ENCODE measurements at regions not wholly inside any gene's neighbourhood (a gene's known extent, or its start where the extent isn't known, plus 50 kb on each side); places are given as distances from the start of the nearest gene placed in this dataset.

DNA sequence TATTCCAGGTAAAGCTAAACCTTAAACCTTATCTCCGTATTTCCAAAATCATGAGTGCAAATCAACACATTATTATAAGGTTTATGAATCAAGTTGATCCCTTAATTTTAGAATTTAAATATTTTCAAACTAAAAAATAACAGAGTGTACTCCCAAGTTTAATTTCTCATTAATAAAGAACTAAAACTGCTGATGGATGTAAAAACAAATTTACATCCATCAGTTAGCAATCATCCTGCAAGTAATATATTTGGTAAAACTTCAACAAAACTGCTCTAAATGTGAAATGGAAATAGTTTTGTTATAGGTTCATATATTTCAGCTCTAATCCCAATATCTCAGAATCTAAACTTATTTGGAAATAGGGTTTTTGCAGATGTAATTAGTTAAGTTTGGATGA lies 71.3 kb upstream of the ZNF804B start:
- H3K4me3 ChIP-seq = no peak overlapping the region
- H3K27me3 ChIP-seq (replicated peaks; ENCODE audit: insufficient read depth) = no peaks in the 10 kb centered on the region
- no peaks in the 10 kb centered on the region for H3K9me3 ChIP-seq
- TF ChIP-seq, protein P1, sequence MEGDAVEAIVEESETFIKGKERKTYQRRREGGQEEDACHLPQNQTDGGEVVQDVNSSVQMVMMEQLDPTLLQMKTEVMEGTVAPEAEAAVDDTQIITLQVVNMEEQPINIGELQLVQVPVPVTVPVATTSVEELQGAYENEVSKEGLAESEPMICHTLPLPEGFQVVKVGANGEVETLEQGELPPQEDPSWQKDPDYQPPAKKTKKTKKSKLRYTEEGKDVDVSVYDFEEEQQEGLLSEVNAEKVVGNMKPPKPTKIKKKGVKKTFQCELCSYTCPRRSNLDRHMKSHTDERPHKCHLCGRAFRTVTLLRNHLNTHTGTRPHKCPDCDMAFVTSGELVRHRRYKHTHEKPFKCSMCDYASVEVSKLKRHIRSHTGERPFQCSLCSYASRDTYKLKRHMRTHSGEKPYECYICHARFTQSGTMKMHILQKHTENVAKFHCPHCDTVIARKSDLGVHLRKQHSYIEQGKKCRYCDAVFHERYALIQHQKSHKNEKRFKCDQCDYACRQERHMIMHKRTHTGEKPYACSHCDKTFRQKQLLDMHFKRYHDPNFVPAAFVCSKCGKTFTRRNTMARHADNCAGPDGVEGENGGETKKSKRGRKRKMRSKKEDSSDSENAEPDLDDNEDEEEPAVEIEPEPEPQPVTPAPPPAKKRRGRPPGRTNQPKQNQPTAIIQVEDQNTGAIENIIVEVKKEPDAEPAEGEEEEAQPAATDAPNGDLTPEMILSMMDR (IDR thresholded peaks at IDR 0.05) = no peak
- H3K4me1 ChIP-seq (ENCODE audit: control insufficient read depth in 1 of 2, low read depth in 2 of 2) = no peaks in the 10 kb centered on the region
- DNase-seq (ENCODE audit: low spot score) = no peak
- H3K27ac ChIP-seq = no peak overlapping the region
- H3K36me3 ChIP-seq = no peaks in the 10 kb centered on the region
- no peak for ATAC-seq (ENCODE audit: insufficient number of reproducible peaks, low FRiP score, low read depth)

DNA sequence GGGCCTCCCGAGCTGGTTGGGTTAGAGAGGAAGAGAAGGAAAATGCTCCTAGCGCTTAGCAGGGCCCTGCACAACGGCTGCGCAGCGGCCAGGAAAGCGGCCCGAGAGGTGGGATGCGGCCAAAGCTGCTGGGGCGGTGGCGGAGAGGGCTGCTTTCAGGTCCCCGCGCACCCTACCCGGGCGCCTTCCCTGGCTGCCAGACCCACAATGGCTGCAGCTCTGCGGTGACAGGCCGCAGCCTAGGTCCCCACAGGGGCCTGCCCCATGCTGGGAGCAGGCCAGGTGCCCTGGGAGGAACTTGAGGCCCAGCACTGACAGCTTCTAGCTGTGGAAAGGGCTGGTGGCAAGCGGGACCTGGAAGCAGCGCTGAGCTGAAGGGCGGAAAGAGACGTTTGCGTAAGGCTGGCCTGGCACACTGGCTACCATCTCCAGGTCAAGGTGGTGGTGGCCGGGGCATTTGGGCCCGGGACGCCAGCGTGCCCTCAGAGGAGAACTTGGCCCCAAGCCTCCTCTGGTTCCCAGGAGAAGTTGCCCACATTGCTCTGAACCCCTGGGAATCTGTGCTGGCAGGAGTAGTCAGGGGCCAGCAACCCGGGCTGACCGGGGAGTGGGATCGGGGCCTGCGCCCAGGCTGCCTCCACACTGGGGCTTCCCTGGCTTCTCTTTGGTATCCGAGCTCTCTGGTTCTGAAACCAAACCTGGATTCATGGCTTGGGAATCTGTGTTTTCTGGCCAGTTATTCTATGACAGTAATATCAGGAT lies 72.9 kb upstream of the ZNF804B start:
- TF ChIP-seq, protein P1 (IDR thresholded peaks at IDR 0.05) = no peak
- Histone ChIP-seq H3K4me3 (no peak overlapping the region), H3K27me3 (replicated peaks; ENCODE audit: insufficient read depth) (no peaks in the 10 kb centered on the region), H3K36me3 (no peaks in the 10 kb centered on the region), H3K9me3 (no peaks in the 10 kb centered on the region), H3K27ac (no peak overlapping the region), H3K4me1 (ENCODE audit: control insufficient read depth in 1 of 2, low read depth in 2 of 2) (no peaks in the 10 kb centered on the region)
- DNase-seq (ENCODE audit: low spot score) = no peak
- no peak for ATAC-seq (ENCODE audit: insufficient number of reproducible peaks, low FRiP score, low read depth)

DNA sequence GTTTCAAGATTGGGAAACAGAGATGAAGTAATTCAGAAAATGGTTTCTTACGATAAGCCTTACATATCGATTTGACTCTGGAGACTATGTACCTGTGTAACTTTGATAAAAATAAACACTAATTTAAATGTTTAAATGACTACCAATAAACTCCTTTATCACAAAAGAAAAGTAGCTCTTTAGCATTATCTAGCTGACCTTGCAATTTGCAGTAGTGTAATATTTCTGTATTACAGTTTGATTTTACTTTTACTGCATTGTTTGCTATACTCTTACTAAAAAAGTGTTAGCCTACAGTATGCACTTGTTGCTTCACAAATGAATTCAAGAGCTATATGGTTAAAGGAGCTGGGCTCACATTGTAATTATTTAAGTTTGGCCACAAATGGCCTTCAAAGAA lies 77.8 kb upstream of the ZNF804B start:
- TF ChIP-seq, protein P1 (IDR thresholded peaks at IDR 0.05) = no peak
- DNase-seq (ENCODE audit: low spot score) (no peak), ATAC-seq (ENCODE audit: insufficient number of reproducible peaks, low FRiP score, low read depth) (no peak)
- Histone ChIP-seq H3K27me3 (replicated peaks; ENCODE audit: insufficient read depth) (no peaks in the 10 kb centered on the region), H3K36me3 (no peaks in the 10 kb centered on the region), H3K27ac (no peak overlapping the region), H3K4me3 (no peak overlapping the region), H3K4me1 (ENCODE audit: control insufficient read depth in 1 of 2, low read depth in 2 of 2) (no peaks in the 10 kb centered on the region), H3K9me3 (no peaks in the 10 kb centered on the region)

DNA sequence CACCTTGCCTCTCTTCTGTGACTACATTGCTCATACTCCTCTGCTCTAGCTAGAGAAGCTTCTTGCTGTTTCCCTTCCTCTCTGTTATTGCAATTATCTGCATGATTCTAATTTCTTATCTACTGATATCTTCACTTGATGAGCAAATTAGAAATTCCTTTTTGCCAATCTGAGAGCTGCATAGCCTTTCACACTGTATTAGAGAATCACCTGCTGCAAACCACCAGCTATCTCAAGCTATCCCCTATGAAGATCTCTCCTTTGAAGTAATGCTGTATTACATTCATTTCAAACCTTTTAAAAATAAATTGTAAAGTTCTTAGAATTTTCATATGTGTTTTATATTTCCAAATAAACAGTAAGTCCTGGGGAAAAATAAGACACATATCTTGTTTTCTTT lies 89.0 kb upstream of the ZNF804B start:
- DNase-seq (ENCODE audit: low spot score) (no peak), ATAC-seq (ENCODE audit: insufficient number of reproducible peaks, low FRiP score, low read depth) (no peak)
- Histone ChIP-seq H3K27me3 (replicated peaks; ENCODE audit: insufficient read depth) (no peaks in the 10 kb centered on the region), H3K4me1 (ENCODE audit: control insufficient read depth in 1 of 2, low read depth in 2 of 2) (no peaks in the 10 kb centered on the region), H3K9me3 (no peaks in the 10 kb centered on the region), H3K4me3 (no peak overlapping the region), H3K27ac (no peak overlapping the region), H3K36me3 (no peaks in the 10 kb centered on the region)
- TF ChIP-seq, protein P1 (IDR thresholded peaks at IDR 0.05) = no peak

DNA sequence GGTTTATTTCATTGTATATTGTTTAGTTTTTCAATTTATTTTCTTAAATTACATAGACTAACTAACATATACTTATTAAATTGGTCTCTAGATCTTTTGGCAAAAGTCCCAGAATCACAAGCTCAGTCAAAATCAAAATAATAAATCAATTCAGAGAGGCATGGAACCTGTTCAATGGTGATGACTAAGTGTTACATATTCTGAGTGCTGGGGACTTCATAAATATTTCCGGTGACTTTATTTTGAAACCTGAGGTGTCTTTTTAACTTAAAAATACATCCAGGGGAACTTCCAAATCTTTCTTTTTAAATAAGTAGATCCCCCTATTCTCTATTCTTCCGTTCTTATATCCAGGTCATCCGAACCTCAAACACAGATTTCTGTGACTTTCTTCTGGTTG lies 89.6 kb upstream of the ZNF804B start:
- no peak overlapping the region for H3K4me3 ChIP-seq
- ATAC-seq (ENCODE audit: insufficient number of reproducible peaks, low FRiP score, low read depth) (no peak), DNase-seq (ENCODE audit: low spot score) (no peak)
- no peak overlapping the region for H3K27ac ChIP-seq
- no peaks in the 10 kb centered on the region for H3K4me1 ChIP-seq (ENCODE audit: control insufficient read depth in 1 of 2, low read depth in 2 of 2)
- H3K9me3 ChIP-seq = no peaks in the 10 kb centered on the region
- TF ChIP-seq, protein P1 (IDR thresholded peaks at IDR 0.05) = no peak
- H3K36me3 ChIP-seq = no peaks in the 10 kb centered on the region
- no peaks in the 10 kb centered on the region for H3K27me3 ChIP-seq (replicated peaks; ENCODE audit: insufficient read depth)
